ENCODE measurements at regions not wholly inside any gene's neighbourhood (a gene's known extent, or its start where the extent isn't known, plus 50 kb on each side); places are given as distances from the start of the nearest gene placed in this dataset.

DNA sequence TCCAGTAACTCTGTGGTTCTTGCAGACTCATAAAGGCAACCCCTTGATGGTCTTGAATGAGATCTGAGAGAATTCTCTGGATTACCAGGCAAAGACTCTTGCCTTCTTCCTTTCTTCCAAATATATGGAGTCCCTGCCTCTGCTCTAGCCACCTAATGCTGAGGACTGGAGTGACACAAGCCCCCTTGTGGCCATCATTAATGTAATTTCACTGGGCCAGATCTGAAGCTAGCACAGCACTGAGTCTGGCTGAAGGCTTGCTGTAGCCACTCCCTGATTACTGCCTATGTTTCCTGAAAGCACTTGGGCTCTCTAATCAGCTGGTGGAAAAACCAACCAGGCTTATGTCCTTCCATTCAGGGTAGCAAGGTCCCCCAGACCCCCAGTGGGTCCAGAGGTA is 559.3 kb upstream of the IRAK1BP1 start:
- H3K36me3 ChIP-seq (ENCODE audit: control insufficient read depth in 4 of 4, insufficient read depth in 3 of 4, low read depth in 1 of 4, low read length in 3 of 4), result no peaks in the 10 kb centered on the region
- no peak overlapping the region for H3K4me3 ChIP-seq (ENCODE audit: low read depth in 1 of 3, low read length in 3 of 3)
- no peak overlapping the region for H3K27ac ChIP-seq (ENCODE audit: low read depth in 1 of 2, low read length in 2 of 2)
- TF ChIP-seq HNF4A (conservative IDR thresholded peaks at IDR 0.05), result no peak
- peak in 1 of 2 donors; percentile 52 for TF ChIP-seq RAD21 (IDR thresholded peaks at IDR 0.05)
- DNase-seq (ENCODE audit: low spot score), result no peak
- no peak overlapping the region for H3K9ac ChIP-seq (ENCODE audit: low read depth in 1 of 2, low read length in 2 of 2)
- no peaks in the 10 kb centered on the region for H3K4me1 ChIP-seq (ENCODE audit: control insufficient read depth in 4 of 4, insufficient read depth in 4 of 4, low read length in 3 of 4)
- no peaks in the 10 kb centered on the region for H3K27me3 ChIP-seq (ENCODE audit: control insufficient read depth in 4 of 4, insufficient read depth in 4 of 4, low read length in 3 of 4)
- H3K9me3 ChIP-seq (ENCODE audit: control insufficient read depth in 4 of 4, low read length in 3 of 4), result no peaks in the 10 kb centered on the region

DNA sequence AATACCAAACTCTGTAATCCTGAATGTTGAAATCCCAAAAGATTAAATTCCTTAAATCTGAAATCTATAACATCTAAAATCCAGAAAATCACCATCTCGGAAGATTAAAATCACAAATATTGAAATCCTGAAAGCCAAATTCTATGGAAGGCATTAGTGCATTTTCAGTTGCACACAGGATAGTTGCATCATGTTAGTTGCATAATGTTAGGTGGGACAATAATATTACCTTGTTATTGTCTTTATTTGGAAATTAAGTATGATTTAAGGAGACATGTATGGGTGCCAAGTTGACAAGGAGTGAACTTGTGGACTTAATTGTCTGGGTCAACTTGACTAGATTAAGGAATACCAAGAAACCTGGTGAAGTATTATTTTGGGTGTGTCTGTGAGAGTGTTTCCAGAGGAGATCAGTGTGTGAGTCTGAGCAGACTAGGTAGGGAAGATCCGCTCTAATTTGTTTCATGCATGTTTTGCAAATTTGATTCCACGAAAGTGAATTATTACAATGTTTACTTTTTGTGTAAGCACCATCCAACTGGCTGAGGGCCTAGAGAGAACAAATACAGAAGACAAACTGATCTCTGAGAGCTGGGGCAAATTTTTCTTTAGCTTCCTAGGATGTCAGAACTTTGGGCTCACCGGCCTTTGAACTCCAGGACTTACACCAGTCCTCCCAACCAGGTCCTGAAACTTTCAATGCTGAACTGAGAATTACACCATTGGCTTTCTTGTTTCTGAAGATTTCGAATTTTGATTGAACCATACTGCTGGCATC is 545.1 kb upstream of the IRAK1BP1 start:
- no peaks in the 10 kb centered on the region for H3K36me3 ChIP-seq (ENCODE audit: control insufficient read depth in 4 of 4, insufficient read depth in 3 of 4, low read depth in 1 of 4, low read length in 3 of 4)
- TF ChIP-seq GABPA (IDR thresholded peaks at IDR 0.05 in 1 of 2, conservative IDR thresholded peaks at IDR 0.05 in 1 of 2), result no peak
- TF ChIP-seq, protein P1, sequence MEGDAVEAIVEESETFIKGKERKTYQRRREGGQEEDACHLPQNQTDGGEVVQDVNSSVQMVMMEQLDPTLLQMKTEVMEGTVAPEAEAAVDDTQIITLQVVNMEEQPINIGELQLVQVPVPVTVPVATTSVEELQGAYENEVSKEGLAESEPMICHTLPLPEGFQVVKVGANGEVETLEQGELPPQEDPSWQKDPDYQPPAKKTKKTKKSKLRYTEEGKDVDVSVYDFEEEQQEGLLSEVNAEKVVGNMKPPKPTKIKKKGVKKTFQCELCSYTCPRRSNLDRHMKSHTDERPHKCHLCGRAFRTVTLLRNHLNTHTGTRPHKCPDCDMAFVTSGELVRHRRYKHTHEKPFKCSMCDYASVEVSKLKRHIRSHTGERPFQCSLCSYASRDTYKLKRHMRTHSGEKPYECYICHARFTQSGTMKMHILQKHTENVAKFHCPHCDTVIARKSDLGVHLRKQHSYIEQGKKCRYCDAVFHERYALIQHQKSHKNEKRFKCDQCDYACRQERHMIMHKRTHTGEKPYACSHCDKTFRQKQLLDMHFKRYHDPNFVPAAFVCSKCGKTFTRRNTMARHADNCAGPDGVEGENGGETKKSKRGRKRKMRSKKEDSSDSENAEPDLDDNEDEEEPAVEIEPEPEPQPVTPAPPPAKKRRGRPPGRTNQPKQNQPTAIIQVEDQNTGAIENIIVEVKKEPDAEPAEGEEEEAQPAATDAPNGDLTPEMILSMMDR (IDR thresholded peaks at IDR 0.05; ENCODE audit: low read depth, low read length, missing input control), result no peak
- TF ChIP-seq FOXA1 (IDR thresholded peaks at IDR 0.05), result no peak
- TF ChIP-seq RXRA (IDR thresholded peaks at IDR 0.05), result peak in 1 of 2 donors; percentile 63
- TF ChIP-seq HNF4A (conservative IDR thresholded peaks at IDR 0.05), result peak in 1 of 2 donors; percentile 90
- no peak for TF ChIP-seq TAF1 (conservative IDR thresholded peaks at IDR 0.05)
- peak in 1 of 2 donors; percentile 36 for TF ChIP-seq RAD21 (IDR thresholded peaks at IDR 0.05)
- TF ChIP-seq, protein P2, sequence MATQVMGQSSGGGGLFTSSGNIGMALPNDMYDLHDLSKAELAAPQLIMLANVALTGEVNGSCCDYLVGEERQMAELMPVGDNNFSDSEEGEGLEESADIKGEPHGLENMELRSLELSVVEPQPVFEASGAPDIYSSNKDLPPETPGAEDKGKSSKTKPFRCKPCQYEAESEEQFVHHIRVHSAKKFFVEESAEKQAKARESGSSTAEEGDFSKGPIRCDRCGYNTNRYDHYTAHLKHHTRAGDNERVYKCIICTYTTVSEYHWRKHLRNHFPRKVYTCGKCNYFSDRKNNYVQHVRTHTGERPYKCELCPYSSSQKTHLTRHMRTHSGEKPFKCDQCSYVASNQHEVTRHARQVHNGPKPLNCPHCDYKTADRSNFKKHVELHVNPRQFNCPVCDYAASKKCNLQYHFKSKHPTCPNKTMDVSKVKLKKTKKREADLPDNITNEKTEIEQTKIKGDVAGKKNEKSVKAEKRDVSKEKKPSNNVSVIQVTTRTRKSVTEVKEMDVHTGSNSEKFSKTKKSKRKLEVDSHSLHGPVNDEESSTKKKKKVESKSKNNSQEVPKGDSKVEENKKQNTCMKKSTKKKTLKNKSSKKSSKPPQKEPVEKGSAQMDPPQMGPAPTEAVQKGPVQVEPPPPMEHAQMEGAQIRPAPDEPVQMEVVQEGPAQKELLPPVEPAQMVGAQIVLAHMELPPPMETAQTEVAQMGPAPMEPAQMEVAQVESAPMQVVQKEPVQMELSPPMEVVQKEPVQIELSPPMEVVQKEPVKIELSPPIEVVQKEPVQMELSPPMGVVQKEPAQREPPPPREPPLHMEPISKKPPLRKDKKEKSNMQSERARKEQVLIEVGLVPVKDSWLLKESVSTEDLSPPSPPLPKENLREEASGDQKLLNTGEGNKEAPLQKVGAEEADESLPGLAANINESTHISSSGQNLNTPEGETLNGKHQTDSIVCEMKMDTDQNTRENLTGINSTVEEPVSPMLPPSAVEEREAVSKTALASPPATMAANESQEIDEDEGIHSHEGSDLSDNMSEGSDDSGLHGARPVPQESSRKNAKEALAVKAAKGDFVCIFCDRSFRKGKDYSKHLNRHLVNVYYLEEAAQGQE (IDR thresholded peaks at IDR 0.05), result no peak
- TF ChIP-seq JUND (IDR thresholded peaks at IDR 0.05), result peak in 1 of 2 donors; percentile 17
- no peak for TF ChIP-seq EGR1 (IDR thresholded peaks at IDR 0.05; ENCODE audit: low read depth in 2 of 2)
- TF ChIP-seq YY1 (IDR thresholded peaks at IDR 0.05), result no peak
- no peak for TF ChIP-seq NR2F2 (IDR thresholded peaks at IDR 0.05)
- TF ChIP-seq HNF4G (IDR thresholded peaks at IDR 0.05), result peak; percentile 63
- TF ChIP-seq, protein P3, sequence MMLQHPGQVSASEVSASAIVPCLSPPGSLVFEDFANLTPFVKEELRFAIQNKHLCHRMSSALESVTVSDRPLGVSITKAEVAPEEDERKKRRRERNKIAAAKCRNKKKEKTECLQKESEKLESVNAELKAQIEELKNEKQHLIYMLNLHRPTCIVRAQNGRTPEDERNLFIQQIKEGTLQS (IDR thresholded peaks at IDR 0.05), result peak; percentile 48
- TF ChIP-seq FOXA2 (IDR thresholded peaks at IDR 0.05), result no peak
- TF ChIP-seq SP1 (IDR thresholded peaks at IDR 0.05), result peak; percentile 74
- TF ChIP-seq, protein P4, sequence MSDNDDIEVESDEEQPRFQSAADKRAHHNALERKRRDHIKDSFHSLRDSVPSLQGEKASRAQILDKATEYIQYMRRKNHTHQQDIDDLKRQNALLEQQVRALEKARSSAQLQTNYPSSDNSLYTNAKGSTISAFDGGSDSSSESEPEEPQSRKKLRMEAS (IDR thresholded peaks at IDR 0.05), result no peak
- TF ChIP-seq, protein P5, sequence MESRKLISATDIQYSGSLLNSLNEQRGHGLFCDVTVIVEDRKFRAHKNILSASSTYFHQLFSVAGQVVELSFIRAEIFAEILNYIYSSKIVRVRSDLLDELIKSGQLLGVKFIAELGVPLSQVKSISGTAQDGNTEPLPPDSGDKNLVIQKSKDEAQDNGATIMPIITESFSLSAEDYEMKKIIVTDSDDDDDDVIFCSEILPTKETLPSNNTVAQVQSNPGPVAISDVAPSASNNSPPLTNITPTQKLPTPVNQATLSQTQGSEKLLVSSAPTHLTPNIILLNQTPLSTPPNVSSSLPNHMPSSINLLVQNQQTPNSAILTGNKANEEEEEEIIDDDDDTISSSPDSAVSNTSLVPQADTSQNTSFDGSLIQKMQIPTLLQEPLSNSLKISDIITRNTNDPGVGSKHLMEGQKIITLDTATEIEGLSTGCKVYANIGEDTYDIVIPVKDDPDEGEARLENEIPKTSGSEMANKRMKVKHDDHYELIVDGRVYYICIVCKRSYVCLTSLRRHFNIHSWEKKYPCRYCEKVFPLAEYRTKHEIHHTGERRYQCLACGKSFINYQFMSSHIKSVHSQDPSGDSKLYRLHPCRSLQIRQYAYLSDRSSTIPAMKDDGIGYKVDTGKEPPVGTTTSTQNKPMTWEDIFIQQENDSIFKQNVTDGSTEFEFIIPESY (IDR thresholded peaks at IDR 0.05), result no peak
- no peaks in the 10 kb centered on the region for H3K9me3 ChIP-seq (ENCODE audit: control insufficient read depth in 4 of 4, low read length in 3 of 4)
- peaks cover 0 to 17% (median 11%) of the 10 kb centered on the region in 4 donors for H3K4me1 ChIP-seq (ENCODE audit: control insufficient read depth in 4 of 4, insufficient read depth in 4 of 4, low read length in 3 of 4)
- no peak for DNase-seq (ENCODE audit: low spot score)
- H3K27me3 ChIP-seq (ENCODE audit: control insufficient read depth in 4 of 4, insufficient read depth in 4 of 4, low read length in 3 of 4), result no peaks in the 10 kb centered on the region
- no peak overlapping the region for H3K9ac ChIP-seq (ENCODE audit: low read depth in 1 of 2, low read length in 2 of 2)
- no peak overlapping the region for H3K4me3 ChIP-seq (ENCODE audit: low read depth in 1 of 3, low read length in 3 of 3)
- H3K27ac ChIP-seq (ENCODE audit: low read depth in 1 of 2, low read length in 2 of 2), result peak overlapping the region; percentile 2 to 6
- 54% methylated on average over 3 of the region's 5 CpGs for WGBS
